Stomach (tissue), 8 donors: ENCODE measurements at regions not wholly inside any gene's neighbourhood (a gene's known extent, or its start where the extent isn't known, plus 50 kb on each side); places are given as distances from the start of the nearest gene placed in this dataset.
A peak's percentile ranks its signal among the peaks of the same experiment; 100 is the strongest.

Experiments
- DNase-seq, 2 donors: peaks; one replicate each; pipeline versions ENCODE4 v3.0.0 to v3.0.0-alpha.2; 2013 to 2019
- H3K27ac ChIP-seq, 5 donors: fragments of 200-600 bp in 4 of 5; sonication (generic) in 4 of 5; one replicate each; pipeline ENCODE4 v1.5.1; 2013 to 2019; ENCODE audit warnings: mild to moderate bottlenecking in 1 of 5, moderate library complexity in 1 of 5
- H3K27me3 ChIP-seq, 3 donors: fragments of 200-600 bp; sonication (generic); one replicate each; pipeline ENCODE4 v1.5.1; 2017 to 2019; ENCODE audit warnings: mixed run types in 1 of 3
- H3K36me3 ChIP-seq, 4 donors: fragments of 200-600 bp; sonication (generic); 1 replicate in 3 of 4; 2 replicates in 1 of 4; pipeline ENCODE4 v1.5.1; 2016 to 2019
- H3K4me1 ChIP-seq, 4 donors: fragments of 200-600 bp; sonication (generic); one replicate each; pipeline ENCODE4 v1.5.1; 2016 to 2019
- H3K4me3 ChIP-seq, 4 donors: fragments of 200-600 bp; sonication (generic) in 3 of 4; one replicate each; pipeline ENCODE4 v1.5.1; 2016 to 2019; ENCODE audit warnings: mild to moderate bottlenecking in 1 of 4
- H3K9me3 ChIP-seq, 4 donors: fragments of 200-600 bp; sonication (generic); one replicate each; pipeline ENCODE4 v1.5.1; 2016 to 2019
- EP300 ChIP-seq: sonication (generic); formaldehyde crosslinking; IDR thresholded peaks from one replicate; pipeline ENCODE4 v1.6.1; 2017; ENCODE audit warnings: antibody characterized with exemption
- POLR2A ChIP-seq, 4 donors: fragments of 450-650 bp; IDR thresholded peaks; one replicate each; pipeline ENCODE4 v1.6.1; 2016; ENCODE audit warnings: antibody characterized with exemption in 4 of 4, control low read depth in 2 of 4, mild to moderate bottlenecking in 1 of 4, moderate library complexity in 1 of 4
- POLR2AphosphoS5 ChIP-seq, 3 donors: sonication (generic); formaldehyde crosslinking; IDR thresholded peaks; one replicate each; pipeline ENCODE4 v1.6.1; 2016; ENCODE audit warnings: antibody characterized with exemption in 3 of 3
- WGBS, 5 donors: extraction: QIAGEN DNeasy Blood & Tissue Kit in 3 of 5; methylation state at CpG; one replicate each; pipeline versions ENCODE4 v1.1.5 to v1.1.7; 2013 to 2018; 5-methylcytosine and 5-hydroxymethylcytosine counted together
- intact Hi-C: fragments of 100-400 bp; cut with DNase I; formaldehyde crosslinking; loops from one replicate; pipeline ENCODE4 v1.15.1; 2023; ENCODE audit warnings: low total_unique reads
- TF ChIP-seq, protein P1 (sequence below), 7 experiments: fragments of 450-650 bp in 4 of 7; fragments of 200-600 bp in 3 of 7; sonication (generic) in 3 of 7; IDR thresholded peaks; one replicate each; pipeline ENCODE4 v1.5.1; 2016 to 2019; ENCODE audit warnings: antibody characterized with exemption in 7 of 7, control low read depth in 2 of 7, mild to moderate bottlenecking in 1 of 7
- donor health status: healthy with polysubstance abuse.
- donor health status: Bipolar disorder and iron deficiency.
- donor health status: healthy.

- Histone ChIP-seq H3K4me1 (no peaks in the 10 kb centered on the region), H3K36me3 (no peaks in the 10 kb centered on the region), H3K4me3 (no peak overlapping the region), H3K27me3 (no peaks in the 10 kb centered on the region), H3K9me3 (no peaks in the 10 kb centered on the region), H3K27ac (no peak overlapping the region)
- no peak for DNase-seq
- intact Hi-C loops = no loop called here
- WGBS, 5 donors = 74 to 84% (median 76%) methylated on average over 1 of the region's 1 CpG
- no peak for TF ChIP-seq POLR2A (IDR thresholded peaks at IDR 0.05)
- no peak for TF ChIP-seq POLR2AphosphoS5 (IDR thresholded peaks at IDR 0.05)
- no peak for TF ChIP-seq EP300
- TF ChIP-seq, protein P1, sequence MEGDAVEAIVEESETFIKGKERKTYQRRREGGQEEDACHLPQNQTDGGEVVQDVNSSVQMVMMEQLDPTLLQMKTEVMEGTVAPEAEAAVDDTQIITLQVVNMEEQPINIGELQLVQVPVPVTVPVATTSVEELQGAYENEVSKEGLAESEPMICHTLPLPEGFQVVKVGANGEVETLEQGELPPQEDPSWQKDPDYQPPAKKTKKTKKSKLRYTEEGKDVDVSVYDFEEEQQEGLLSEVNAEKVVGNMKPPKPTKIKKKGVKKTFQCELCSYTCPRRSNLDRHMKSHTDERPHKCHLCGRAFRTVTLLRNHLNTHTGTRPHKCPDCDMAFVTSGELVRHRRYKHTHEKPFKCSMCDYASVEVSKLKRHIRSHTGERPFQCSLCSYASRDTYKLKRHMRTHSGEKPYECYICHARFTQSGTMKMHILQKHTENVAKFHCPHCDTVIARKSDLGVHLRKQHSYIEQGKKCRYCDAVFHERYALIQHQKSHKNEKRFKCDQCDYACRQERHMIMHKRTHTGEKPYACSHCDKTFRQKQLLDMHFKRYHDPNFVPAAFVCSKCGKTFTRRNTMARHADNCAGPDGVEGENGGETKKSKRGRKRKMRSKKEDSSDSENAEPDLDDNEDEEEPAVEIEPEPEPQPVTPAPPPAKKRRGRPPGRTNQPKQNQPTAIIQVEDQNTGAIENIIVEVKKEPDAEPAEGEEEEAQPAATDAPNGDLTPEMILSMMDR (IDR thresholded peaks at IDR 0.05) = no peak
Observed at GRCh38 chr5:35438288-35438687, 179.4 kb upstream of the SPEF2 start.

- H3K27me3 ChIP-seq = no peaks in the 10 kb centered on the region
- no peak for TF ChIP-seq EP300
- TF ChIP-seq, protein P1 (IDR thresholded peaks at IDR 0.05) = peak in 3 of 7 experiments; percentile 29 to 39 (median 29)
- no peak for TF ChIP-seq POLR2AphosphoS5 (IDR thresholded peaks at IDR 0.05)
- no peak for TF ChIP-seq POLR2A (IDR thresholded peaks at IDR 0.05)
- H3K4me1 ChIP-seq = no peaks in the 10 kb centered on the region
- WGBS, 5 donors = 55 to 66% (median 59%) methylated on average over 6 of the region's 6 CpGs
- H3K9me3 ChIP-seq = no peaks in the 10 kb centered on the region
- peak in 1 of 2 donors; percentile 75 for DNase-seq
- H3K4me3 ChIP-seq = no peak overlapping the region
- H3K36me3 ChIP-seq = no peaks in the 10 kb centered on the region
- intact Hi-C loops = no loop called here
- H3K27ac ChIP-seq = no peak overlapping the region
Observed at GRCh38 chr5:35436400-35437057, 181.1 kb upstream of the SPEF2 start.

DNA sequence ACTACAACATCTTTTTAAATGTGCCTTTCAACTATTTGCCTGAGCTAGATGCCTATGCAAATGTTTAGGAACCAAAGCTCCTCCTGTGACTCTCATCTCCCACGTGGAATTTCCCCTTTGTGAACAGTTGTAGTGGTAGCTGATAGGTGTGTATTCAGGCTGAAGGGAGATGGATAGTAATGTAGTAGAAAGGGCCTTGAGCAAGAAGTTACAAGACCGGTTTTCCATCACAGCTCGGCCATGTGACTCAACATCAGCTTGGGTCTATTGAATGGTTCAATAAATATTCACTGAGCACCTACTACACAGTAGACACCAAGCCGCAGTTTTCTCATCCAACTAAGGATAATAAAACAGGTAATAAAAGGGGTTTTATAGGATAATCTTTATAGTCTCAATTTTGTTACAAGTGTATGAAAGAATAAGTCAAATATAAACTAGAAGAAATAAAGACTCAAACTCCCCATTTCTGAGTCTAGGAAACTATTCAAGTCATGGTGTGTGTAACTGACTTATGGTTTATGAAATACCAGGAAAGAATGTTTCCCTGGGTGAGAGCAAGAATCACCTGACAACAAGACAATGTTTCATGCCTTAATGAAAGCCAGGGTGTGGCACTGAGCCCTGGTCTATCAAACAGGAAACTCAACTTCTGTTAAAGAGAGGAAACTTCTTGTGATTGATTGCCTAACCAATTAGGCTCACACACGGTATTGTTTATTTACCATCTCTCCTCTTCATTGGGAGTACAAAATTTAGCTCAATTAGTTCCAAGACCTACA lies 187.1 kb upstream of the SPEF2 start:
- no peaks in the 10 kb centered on the region for H3K27me3 ChIP-seq
- DNase-seq = peak in 1 of 2 donors; percentile 74
- WGBS, 5 donors = 32 to 52% (median 47%) methylated on average over 5 of the region's 5 CpGs
- no peaks in the 10 kb centered on the region for H3K4me1 ChIP-seq
- no peak overlapping the region for H3K27ac ChIP-seq
- no peak overlapping the region for H3K4me3 ChIP-seq
- no peaks in the 10 kb centered on the region for H3K9me3 ChIP-seq
- no peaks in the 10 kb centered on the region for H3K36me3 ChIP-seq
- TF ChIP-seq POLR2AphosphoS5 (IDR thresholded peaks at IDR 0.05) (no peak), EP300 (no peak), POLR2A (IDR thresholded peaks at IDR 0.05) (no peak)
- TF ChIP-seq, protein P1 (IDR thresholded peaks at IDR 0.05) = no peak
- intact Hi-C loops = no loop called here

DNA sequence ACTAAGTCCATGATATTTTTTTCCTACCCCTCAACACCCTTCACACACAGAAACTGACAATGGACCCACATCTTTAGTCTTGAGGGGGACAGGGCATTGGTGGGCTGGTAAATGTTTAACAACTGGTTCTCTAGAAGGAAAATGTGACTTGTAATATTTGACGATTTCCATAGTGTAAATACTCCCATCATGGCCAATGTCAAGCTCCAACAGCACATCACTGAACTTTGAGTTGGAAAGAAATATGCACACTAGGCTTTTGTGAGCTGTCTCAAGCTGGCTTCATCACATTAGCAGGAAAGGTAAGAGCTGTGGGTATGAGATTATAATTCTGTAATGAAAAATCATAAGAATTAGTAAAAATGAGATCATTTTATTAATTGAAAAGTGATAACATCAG lies 189.9 kb upstream of the PRLR start:
- no peak for DNase-seq
- intact Hi-C loops = no loop called here
- no peaks in the 10 kb centered on the region for H3K36me3 ChIP-seq
- H3K4me3 ChIP-seq = no peak overlapping the region
- H3K9me3 ChIP-seq = no peaks in the 10 kb centered on the region
- peaks cover 0 to 4% (median 0%) of the 10 kb centered on the region in 4 donors for H3K4me1 ChIP-seq
- no peaks in the 10 kb centered on the region for H3K27me3 ChIP-seq
- 72 to 91% (median 81%) methylated on average over 1 of the region's 1 CpG for WGBS, 5 donors
- no peak overlapping the region for H3K27ac ChIP-seq
- TF ChIP-seq POLR2AphosphoS5 (IDR thresholded peaks at IDR 0.05) (no peak), EP300 (no peak), POLR2A (IDR thresholded peaks at IDR 0.05) (no peak)
- TF ChIP-seq, protein P1 (IDR thresholded peaks at IDR 0.05) = no peak
